Jurkat, Clone E6-1 (cell line): ENCODE measurements at regions not wholly inside any gene's neighbourhood (a gene's known extent, or its start where the extent isn't known, plus 50 kb on each side); places are given as distances from the start of the nearest gene placed in this dataset.

Experiments used
- DNase-seq: peaks from one replicate; pipeline ENCODE4 v3.0.0-alpha.2; 2011; ENCODE audit warnings: low read depth, low spot score
- H3K4me3 ChIP-seq: 2 replicates; pipeline ENCODE4 v1.5.1; 2011; ENCODE audit warnings: mild to moderate bottlenecking, low read length, control low read depth, moderate library complexity

DNA sequence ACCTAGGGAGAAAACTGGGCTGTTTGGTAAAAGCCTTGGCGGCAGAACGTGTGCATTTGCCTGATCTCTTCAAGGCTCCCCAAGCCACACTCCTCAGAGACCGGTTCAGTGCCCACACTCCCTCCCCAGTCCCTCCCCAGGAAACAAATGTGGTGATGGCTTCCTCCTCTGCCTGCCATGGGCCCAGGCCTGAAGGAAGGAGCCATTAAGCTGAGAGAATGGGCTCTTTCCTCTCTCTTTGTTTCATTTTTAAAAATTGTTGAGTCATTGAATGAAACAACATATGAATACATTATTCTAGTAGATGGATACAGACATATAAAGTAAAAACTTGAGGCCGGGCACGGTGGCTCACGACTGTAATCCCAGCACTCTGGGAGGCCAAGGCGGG, 50.6 kb upstream of the YWHAQ start:
- no peak overlapping the region for H3K4me3 ChIP-seq
- DNase-seq, result peak; percentile 45

DNA sequence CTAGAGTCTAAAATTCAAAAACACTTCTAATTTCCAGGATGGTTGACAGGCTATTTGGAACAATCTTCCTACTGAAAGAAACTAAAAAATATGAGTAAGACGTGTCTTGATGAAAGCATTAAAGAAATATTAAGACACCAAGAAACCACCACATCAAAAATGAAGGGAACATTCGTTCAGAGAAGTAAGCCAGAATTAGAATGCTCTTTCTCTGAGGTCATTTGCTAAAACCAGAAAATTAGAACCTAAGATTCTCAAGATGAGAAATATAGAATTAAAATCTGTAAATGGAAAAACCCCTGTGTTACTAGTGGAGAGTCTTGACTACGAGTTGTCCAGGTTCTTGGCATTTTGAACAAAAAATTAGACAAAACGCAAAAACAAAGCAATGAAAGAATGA, 54.8 kb upstream of the YWHAQ start:
- no peak for DNase-seq
- no peak overlapping the region for H3K4me3 ChIP-seq

DNA sequence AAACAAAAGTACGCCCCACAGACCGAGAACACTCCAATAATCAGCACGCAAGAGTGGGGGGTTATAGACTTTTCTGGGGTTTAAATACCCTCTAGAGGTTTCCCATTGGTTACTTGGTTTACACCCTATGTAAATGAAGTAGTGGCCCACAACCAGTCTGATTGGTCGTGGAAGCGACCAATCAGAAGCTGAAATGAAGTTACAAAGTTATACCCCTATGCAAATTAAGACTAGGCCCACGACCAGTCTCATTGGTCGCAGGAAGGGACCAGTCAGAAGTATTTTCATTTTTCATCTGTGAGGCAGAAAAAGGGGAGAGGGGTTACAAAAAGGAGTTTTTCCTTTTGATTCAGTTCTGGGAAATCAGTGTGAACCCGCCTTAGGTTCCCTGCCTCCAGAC, 55.3 kb upstream of the YWHAQ start:
- H3K4me3 ChIP-seq, result no peak overlapping the region
- peak; percentile 42 for DNase-seq

DNA sequence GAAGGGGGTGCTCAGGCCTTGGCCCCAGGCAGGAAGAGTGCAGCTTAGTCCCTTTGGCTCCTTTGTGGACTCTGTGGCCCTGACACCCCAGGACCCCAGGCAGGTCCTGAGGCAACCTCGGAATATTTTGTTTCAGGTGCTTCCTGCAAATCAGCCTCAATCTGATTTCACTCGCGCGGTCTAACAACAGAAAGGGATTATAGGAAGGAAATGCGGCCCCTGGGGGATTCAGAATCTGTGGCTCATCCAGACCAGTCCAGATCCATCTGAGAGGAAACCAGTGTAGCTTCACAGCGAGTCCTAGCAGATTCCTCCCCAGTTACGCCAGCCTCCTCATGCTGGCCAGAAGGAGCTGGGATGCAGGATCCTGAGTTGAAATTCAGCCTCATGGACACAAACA, 59.5 kb upstream of the YWHAQ start:
- no peak overlapping the region for H3K4me3 ChIP-seq
- no peak for DNase-seq

DNA sequence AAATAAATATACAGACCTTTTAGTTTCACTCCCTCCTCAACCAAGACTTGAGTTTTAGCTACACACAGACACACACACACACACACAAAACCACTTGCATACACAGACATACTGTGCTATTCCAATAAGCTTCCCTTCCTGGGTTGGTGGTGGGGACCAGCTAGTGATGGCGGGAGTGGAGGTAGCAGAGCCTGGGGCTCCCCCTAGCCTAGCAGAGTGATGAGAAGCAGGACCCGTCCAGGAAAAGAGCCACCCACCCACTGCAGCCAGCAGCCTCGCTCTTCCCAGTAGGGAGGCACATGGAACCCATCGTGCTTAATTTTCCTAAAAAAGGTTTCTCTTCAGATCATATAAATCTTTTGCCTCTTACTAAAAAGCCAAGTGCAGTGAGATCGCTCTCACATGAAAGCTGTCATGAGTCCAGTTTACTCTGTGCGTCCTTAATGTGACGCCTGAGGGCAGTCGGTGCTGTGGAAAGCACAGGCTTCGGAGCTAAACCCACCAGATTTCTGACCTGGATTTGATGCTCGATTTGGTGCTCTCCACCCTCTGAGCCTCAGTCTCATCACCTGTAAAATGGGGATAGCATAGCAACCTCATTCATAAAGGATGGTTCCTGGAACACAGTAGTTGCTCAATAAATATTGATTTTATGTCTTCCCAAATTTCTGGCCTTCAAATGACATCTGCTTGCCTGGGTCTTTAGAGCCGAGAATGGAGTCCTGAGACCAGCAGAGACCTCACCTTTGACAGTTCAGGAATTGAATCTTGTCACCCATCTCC, 60.1 kb upstream of the YWHAQ start:
- no peak for DNase-seq
- H3K4me3 ChIP-seq, result no peak overlapping the region

DNA sequence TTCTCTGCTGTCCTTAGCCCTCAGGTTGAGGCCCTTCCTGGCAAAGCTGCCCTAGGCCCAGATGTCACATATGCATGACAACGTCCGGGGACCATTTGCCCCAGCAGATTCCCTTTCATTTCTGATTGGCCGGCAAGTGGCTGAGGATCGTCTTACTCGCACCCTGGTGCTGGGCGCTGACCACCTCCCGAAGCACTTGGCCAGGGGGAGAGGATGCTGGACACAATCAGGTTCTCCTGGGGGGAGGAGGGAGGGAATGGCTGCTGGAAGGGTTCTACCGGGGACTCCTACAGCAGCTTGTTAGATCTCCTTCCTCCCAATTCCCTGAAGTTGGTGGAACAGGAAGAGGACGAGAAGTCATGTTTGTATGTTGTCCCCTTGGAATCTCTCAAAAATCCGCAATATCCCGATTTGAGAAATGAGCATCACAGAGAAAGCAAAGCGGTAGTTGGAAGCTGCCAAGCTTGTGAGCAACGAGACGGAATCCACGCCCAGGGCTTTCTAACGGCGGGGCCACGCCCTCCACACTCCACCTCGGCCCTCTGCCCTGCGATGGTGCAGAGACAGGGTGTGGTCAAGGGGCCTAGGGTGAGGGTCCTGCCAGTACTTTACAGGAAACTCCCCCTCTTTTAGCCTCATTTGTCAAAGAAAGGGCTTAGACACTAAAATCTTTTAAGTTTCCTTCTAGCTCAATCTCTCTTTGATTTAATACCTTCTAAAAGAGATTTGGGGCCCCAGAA, 61.8 kb upstream of the YWHAQ start:
- no peak overlapping the region for H3K4me3 ChIP-seq
- no peak for DNase-seq

DNA sequence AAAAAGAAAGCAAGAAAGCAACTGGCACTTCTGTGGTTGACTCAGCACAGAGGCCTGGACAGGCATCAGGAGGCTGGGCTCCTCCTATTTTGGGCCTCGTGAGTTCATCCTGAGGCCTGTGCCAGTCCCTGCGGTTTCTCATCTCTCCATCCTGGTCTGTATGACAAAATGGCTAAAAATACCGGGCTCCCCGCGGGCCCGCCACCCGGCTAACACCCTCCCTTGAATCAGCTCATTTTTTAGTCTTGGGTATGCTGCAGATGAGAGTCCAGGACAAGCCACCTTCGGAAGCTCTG, 62.3 kb upstream of the YWHAQ start:
- no peak for DNase-seq
- no peak overlapping the region for H3K4me3 ChIP-seq

DNA sequence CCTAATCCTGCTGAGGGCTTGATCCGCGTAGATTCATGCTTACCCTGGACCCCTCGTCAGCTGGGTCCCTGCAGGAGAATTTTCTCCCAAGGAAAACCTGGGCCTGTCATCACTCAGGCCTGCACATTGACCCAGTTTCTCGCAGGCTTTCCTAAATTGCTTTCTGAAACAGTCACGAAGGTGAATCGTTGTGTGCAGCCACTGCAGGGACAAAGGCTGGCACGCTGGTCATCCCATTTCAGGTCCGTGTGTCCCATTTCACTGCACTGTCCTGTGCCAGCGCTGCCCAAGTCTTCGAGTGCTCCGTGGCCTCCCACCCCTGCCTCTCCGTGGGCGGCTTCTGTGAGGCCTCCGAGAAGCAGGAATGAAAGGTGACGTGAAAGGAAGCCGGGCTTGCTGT, 62.8 kb upstream of the YWHAQ start:
- no peak for DNase-seq
- no peak overlapping the region for H3K4me3 ChIP-seq

DNA sequence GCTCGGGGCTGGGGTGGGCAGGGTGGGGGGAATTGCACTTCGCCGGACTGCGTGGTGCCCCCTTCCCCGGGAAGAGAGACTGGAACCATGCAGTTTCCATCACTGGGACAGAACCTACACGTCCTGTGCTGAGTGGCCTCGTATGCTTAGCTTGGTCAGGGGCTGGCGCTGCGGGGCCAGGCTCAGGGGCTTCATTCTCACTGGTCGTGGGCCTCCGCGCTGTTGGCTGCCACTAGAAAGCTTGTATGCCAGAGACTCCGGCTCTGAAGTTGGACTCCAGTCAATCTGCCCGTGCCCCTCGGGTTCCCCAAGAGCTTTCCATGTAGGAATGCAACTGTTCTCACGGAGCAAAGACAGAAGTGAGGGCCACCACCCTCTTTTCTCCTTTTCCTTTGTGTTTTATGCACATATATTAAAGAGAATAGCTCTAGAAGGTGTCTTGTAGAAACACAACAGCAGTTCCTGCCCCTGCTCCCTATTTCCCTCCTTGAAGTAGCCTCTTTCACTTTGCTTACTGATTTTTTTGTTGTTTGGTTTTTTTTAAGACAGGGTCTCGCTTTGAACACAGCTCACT, 64.0 kb upstream of the YWHAQ start:
- H3K4me3 ChIP-seq, result no peak overlapping the region
- DNase-seq, result no peak

DNA sequence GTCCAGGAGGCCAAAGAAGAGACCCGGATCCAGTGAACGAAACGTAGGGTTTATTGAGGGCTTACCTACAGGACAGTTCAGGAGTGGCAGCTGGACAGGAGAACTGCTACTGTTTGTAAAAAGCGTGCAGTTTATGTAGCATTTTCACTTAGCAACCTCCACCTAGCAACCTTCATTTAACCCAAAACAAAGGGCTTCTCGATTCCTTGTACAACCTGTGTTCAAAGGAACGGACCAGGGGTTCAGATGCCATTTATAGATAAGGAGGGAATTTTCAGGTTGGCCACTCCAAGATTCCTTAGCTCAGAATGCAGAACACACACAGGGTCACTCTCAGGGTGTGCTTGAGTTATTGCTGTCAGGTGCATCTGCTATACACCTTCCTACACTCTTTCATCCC, 65.1 kb upstream of the YWHAQ start:
- DNase-seq, result no peak

DNA sequence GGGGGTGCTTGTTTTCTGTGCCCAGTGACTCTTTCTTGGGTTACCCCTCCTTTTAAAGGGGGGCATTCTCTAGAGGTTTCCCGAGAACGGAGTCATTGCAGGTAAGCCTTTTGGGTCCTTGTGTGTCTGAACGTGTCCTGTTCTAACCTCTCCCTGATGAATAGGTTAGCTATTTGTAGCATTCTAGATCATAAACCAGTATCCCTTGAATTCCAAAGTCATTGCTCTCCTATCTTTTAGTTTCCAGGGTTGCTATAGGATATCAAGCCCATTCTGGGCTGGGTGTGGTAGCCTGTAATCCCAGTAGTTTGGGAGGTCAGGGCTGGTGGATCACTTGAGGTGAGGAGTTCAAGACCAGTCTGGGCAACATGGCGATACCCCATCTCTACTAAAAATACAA, 65.9 kb upstream of the YWHAQ start:
- no peak overlapping the region for H3K4me3 ChIP-seq
- DNase-seq, result no peak

More for the DNA sequence above, 65.1 kb upstream of the YWHAQ start:
- no peak overlapping the region for H3K4me3 ChIP-seq

DNA sequence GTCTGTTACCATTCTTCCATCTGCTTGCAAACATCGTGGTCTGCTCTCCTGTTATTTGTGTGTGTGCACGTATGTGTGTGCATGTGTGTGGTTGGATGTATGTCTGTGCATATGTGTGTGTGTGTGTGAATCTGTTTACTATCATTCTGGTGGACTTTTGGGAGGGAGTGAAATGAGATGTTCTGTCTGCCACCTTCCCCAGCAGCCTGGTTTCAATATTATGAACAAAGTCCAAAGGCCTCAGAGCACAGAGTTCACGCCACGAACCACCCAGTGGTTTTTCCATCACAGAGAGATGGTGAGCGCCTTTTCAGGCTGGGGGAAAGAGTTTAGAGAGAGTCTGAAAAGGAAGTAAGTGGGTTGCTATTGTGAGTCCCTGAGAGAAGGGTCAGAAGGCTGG, 67.1 kb upstream of the YWHAQ start:
- no peak overlapping the region for H3K4me3 ChIP-seq
- DNase-seq, result no peak

DNA sequence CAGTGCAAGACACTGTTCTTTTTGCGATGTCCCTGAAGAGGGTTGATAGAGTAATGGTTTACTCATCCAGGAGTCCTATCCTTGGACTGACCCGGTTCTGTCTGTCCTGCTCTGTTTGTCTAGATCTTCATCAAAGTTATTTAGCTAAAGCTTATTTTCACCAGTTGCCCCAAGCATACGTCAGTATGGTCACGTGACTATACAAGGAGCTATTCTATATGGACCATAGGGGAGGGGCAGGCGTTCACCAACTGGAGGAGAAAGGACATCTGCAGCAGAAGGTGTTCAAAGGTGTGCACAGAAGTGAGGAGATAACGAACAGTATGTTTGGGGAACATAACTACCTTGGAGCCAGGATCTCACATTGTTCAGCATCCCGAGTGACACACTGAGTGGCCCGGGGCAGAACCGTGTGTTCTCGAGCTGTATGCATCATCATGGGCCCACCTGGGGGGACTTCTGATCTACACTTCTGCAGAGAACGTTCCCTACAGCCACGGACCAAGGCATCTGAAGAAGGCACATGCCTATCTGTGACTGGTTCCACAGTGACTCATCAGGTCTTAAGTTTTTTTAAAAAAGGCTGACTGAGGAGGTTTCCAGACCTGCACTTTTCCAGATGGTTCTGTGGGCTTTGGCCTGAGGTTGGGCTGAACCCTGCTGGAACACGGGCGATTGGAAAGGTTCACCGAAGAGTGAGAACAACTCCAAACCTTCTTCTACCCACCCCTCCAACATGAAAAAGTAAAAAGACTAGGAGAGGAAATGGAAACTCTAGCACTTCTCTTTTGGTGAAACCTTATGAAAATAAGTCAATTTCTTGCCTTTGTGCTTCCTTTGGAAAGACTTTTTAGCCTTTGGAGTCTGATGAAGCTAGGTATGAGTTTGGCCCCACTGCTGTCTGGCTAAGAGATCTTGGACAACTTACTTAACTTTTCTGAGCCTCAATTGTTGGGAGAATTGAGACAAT, 68.6 kb upstream of the YWHAQ start:
- DNase-seq, result no peak
- H3K4me3 ChIP-seq, result no peak overlapping the region

DNA sequence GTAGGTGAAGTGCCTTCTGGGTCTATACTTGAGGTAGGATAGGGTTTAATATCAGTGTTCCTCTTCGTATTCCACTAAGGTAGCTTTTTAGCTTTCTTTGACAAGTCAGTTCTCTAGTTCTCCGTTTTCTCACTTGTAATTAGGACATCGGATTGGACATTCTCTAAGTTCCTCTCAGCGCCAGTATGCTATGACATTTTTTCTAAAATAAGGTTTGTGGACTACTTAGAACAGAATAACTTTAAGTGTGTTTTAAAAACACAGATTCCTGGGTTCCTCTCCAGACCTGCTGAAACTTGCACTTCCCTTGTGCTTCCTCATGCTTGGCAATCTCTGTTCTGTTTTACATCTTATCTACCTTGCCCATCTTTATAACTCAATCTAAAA, 69.3 kb upstream of the YWHAQ start:
- no peak overlapping the region for H3K4me3 ChIP-seq
- no peak for DNase-seq

DNA sequence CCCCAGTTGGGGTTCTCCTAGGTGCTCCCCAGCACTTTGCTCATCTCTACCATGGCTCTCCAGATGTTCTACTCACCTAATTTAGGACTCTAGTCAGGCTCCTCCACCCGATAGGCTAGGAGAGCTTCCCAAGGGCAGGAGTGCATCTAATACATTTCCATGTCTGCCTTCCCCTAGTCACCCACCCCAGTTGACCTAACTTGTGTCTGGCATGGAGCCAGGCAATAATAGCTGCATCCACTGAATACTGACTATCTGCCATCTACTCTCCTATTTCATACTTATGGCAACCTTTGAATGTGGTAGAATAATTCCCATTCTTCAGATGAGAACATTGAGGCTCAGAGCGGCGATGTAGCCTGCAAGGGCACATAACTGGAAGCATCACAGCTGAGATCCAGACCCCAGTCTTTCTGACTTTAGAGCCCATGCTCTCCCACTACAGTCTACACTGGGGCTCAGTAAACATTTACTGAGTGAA, 71.8 kb upstream of the YWHAQ start:
- H3K4me3 ChIP-seq, result no peak overlapping the region
- DNase-seq, result no peak

DNA sequence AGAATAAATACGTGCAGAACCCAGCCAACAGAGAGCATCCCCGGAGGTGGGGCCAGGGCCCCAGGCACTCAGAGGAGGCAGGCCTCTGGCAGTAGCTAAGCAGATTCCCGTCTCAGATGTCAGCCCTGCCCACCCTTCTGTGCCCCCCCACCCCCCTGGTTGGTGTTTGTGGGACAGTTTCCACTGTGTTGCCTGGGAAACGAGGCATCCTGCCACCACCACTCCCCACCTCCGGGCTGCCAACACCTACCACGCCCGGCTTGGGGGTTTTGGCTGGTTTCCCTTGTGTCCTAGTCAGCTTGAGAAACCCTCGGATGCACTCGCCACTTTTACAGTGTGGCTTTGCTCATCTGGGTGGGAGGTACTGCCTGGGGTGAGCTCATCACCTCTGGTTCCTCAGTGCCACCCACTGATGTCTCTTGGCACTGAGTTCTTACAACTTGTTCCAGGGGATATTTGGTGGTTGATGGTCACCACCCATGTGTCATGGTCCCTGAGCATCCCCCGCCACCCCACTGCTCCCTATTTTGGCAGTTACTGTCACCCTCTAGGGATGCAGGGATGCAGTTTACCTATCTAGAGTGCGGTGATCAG, 72.4 kb upstream of the YWHAQ start:
- DNase-seq, result peak; percentile 78
- no peak overlapping the region for H3K4me3 ChIP-seq

DNA sequence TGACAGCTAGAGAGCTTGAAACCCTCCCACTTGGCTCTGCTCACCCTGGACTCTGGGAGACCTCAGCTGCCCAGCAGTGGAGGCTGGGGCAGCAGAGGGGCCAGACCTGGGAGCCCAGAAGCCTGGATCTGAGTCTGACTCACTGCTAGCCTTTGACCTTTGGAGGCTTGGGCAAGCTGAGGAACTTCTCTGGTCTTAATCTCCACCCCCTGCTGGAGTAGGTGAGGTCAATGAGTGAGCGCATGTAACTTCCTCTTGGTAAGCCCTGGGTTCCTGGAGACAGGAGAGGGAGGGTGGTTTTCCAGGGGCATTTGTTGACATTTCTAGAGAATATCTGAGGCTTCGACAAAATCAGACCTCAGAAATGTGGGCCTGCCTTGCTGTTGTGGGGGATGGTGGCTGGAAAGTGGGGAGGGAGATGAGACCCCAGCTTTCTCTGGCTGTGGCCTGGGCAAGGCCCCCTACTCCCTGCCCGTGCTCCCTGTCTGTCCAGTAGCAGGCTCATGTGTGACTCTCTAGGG, 73.0 kb upstream of the YWHAQ start:
- no peak for DNase-seq

DNA sequence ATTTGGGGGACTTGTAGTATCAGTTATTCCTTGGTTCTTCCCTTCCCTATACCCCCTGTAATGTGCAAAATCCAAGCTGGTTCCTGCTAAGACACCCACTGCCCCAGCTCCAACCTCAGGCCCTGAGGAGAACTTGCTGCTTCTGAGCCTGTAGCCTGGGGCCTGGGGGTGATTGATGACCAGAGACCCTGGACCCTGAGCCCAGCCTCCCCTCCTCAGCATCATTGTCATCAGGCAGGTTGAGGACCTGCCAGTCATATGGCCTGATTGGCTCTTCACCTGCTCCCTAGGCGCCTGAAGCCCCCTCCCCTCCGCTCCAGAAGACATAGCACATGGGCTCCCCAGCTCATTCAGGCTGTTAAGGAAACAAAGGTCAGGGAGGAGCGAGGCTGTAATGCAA, 73.8 kb upstream of the YWHAQ start:
- H3K4me3 ChIP-seq, result no peak overlapping the region
- no peak for DNase-seq

More for the DNA sequence above, 73.0 kb upstream of the YWHAQ start:
- no peak overlapping the region for H3K4me3 ChIP-seq

DNA sequence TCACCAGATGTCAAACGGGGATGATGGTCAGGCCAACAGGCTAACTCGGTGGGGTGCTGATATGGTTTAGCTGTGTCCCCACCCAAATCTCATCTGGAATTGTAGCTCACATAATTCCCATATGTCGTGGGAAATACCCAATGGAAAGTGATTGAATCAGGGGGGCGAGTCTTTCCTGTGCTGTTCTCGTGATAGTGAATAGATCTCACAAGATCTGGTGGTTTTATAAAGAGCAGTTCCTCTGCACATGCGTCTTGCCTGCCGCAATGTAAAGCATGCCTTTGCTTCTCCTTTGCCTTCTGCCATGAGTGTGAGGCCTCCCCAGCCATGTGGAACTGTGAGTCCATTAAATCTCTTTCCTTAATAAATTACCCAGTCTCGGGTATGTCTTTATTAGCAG, 74.4 kb upstream of the YWHAQ start:
- no peak overlapping the region for H3K4me3 ChIP-seq
- DNase-seq, result no peak
